Body of pancreas (tissue), 4 donors: ENCODE measurements at regions not wholly inside any gene's neighbourhood (a gene's known extent, or its start where the extent isn't known, plus 50 kb on each side); places are given as distances from the start of the nearest gene placed in this dataset.

ENCODE experiments used
- ATAC-seq: fragments of 150-250 bp; one replicate; pipeline ENCODE4 v1.9.1; 2016
- DNase-seq, 4 donors: peaks; one replicate each; pipeline ENCODE4 v3.0.0-alpha.2; 2019
- H3K27ac ChIP-seq, 4 donors: fragments of 200-600 bp; sonication (generic); 1 replicate in 3 of 4; 2 replicates in 1 of 4; pipeline versions ENCODE4 v1.5.1 to v1.6.1; 2016 to 2019; ENCODE audit warnings: mild to moderate bottlenecking in 1 of 4, mixed read lengths in 1 of 4, moderate library complexity in 1 of 4
- H3K27me3 ChIP-seq, 2 donors: fragments of 200-600 bp; sonication (generic); one replicate each; pipeline ENCODE4 v1.6.0; 2016; ENCODE audit warnings: mild to moderate bottlenecking in 1 of 2
- H3K36me3 ChIP-seq, 2 donors: fragments of 200-600 bp; sonication (generic); replicated peaks in 1 of 2; 2 replicates each; pipeline ENCODE4 v1.5.1; 2016; ENCODE audit warnings: low read depth in 2 of 2; ENCODE audit not compliant: insufficient read depth in 1 of 2
- H3K4me1 ChIP-seq: fragments of 200-600 bp; sonication (generic); one replicate; pipeline ENCODE4 v1.6.0; 2016
- H3K4me3 ChIP-seq, 2 donors: fragments of 200-600 bp; sonication (generic); 1 replicate in 1 of 2; 2 replicates in 1 of 2; pipeline ENCODE4 v1.5.1; 2016 to 2019
- H3K9me3 ChIP-seq, 3 donors: fragments of 200-600 bp; sonication (generic); 1 replicate in 2 of 3; 2 replicates in 1 of 3; pipeline ENCODE4 v1.5.1; 2016
- POLR2A ChIP-seq, 3 donors: fragments of 450-650 bp; IDR thresholded peaks; one replicate each; pipeline ENCODE4 v1.6.1; 2016; ENCODE audit warnings: antibody characterized with exemption in 3 of 3, mild to moderate bottlenecking in 2 of 3
- WGBS, 2 donors: methylation state at CpG; one replicate each; pipeline ENCODE4 v1.1.5; 2017; 5-methylcytosine and 5-hydroxymethylcytosine counted together
- intact Hi-C: fragments of 100-400 bp; cut with DNase I; formaldehyde crosslinking; loops from one replicate; pipeline ENCODE4 v1.15.1; 2023
- TF ChIP-seq, protein P1 (sequence below), 7 experiments: fragments of 450-650 bp in 4 of 7; fragments of 200-600 bp in 3 of 7; sonication (generic) in 3 of 7; IDR thresholded peaks; one replicate each; pipeline ENCODE4 v1.5.1; 2016 to 2019; ENCODE audit warnings: antibody characterized with exemption in 7 of 7

DNA sequence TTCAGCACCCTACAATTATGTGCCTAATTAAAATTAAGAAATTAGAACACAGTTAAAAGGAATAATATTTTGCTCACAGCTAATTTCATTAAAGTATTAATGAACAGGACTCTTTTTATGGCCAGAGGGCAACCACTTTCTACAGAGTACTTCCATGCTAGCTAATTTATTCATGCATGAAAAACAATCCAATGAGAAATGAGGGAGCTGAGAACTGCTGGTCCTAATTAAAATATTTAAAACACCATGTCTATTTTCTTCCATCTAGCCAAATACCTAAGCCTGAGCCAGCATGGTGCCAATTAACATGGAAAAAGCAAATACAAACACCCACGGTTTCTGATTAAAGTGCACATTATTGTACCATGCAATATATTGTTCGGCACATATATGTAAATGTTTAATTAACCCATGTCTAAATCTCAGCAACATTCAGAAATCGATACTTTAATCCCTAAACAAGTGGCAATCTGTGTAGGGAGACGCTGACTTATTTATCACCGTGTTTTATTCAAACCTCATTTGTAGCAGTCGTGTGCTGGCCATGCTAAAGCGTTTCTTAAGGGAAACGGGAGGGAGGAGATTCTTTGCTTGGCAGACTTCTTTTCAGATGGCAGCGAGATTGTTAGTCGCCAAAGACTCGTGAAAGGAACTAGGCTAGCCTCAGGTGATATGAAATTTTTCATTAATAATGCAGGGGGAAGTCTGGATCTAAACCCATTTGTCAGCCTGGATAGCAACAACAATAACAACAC, 193.5 kb downstream of the ANXA2 start:
- Histone ChIP-seq H3K27me3 (peaks cover 0 to 5% of the 10 kb centered on the region in 2 donors), H3K36me3 (no peaks in the 10 kb centered on the region), H3K4me3 (no peak overlapping the region), H3K9me3 (no peaks in the 10 kb centered on the region), H3K27ac (no peak overlapping the region), H3K4me1 (no peaks in the 10 kb centered on the region)
- no peak for TF ChIP-seq POLR2A (IDR thresholded peaks at IDR 0.05)
- TF ChIP-seq, protein P1, sequence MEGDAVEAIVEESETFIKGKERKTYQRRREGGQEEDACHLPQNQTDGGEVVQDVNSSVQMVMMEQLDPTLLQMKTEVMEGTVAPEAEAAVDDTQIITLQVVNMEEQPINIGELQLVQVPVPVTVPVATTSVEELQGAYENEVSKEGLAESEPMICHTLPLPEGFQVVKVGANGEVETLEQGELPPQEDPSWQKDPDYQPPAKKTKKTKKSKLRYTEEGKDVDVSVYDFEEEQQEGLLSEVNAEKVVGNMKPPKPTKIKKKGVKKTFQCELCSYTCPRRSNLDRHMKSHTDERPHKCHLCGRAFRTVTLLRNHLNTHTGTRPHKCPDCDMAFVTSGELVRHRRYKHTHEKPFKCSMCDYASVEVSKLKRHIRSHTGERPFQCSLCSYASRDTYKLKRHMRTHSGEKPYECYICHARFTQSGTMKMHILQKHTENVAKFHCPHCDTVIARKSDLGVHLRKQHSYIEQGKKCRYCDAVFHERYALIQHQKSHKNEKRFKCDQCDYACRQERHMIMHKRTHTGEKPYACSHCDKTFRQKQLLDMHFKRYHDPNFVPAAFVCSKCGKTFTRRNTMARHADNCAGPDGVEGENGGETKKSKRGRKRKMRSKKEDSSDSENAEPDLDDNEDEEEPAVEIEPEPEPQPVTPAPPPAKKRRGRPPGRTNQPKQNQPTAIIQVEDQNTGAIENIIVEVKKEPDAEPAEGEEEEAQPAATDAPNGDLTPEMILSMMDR (IDR thresholded peaks at IDR 0.05) = no peak
- DNase-seq (no peak), ATAC-seq (no peak)
- intact Hi-C loops = no loop called here
- WGBS, 2 donors = 53% methylated on average over 11 of the region's 11 CpGs

- DNase-seq (no peak), ATAC-seq (no peak)
- H3K27ac ChIP-seq = no peak overlapping the region
- peaks cover 0 to 5% of the 10 kb centered on the region in 2 donors for H3K27me3 ChIP-seq
- TF ChIP-seq, protein P1 (IDR thresholded peaks at IDR 0.05) = no peak
- TF ChIP-seq POLR2A (IDR thresholded peaks at IDR 0.05) = no peak
- no peaks in the 10 kb centered on the region for H3K4me1 ChIP-seq
- intact Hi-C loops = no loop called here
- no peak overlapping the region for H3K4me3 ChIP-seq
- 49 to 57% methylated on average over 4 of the region's 4 CpGs for WGBS, 2 donors
- no peaks in the 10 kb centered on the region for H3K36me3 ChIP-seq
- no peaks in the 10 kb centered on the region for H3K9me3 ChIP-seq
Observed at GRCh38 chr15:60208709-60209108, 189.1 kb downstream of the ANXA2 start.

GRCh38 chr15:60212536-60212935, 185.2 kb downstream of the ANXA2 start:
- intact Hi-C loops = no loop called here
- no peaks in the 10 kb centered on the region for H3K9me3 ChIP-seq
- H3K27me3 ChIP-seq = no peaks in the 10 kb centered on the region
- H3K27ac ChIP-seq = no peak overlapping the region
- no peak for TF ChIP-seq POLR2A (IDR thresholded peaks at IDR 0.05)
- TF ChIP-seq, protein P1 (IDR thresholded peaks at IDR 0.05) = no peak
- ATAC-seq (no peak), DNase-seq (no peak)
- no peak overlapping the region for H3K4me3 ChIP-seq
- WGBS, 2 donors = 44% methylated on average over 4 of the region's 4 CpGs
- H3K36me3 ChIP-seq = no peaks in the 10 kb centered on the region
- no peaks in the 10 kb centered on the region for H3K4me1 ChIP-seq

GRCh38 chr15:60213377-60214000, 184.3 kb downstream of the ANXA2 start:
- ATAC-seq (no peak), DNase-seq (no peak)
- intact Hi-C loops = no loop called here
- no peak overlapping the region for H3K27ac ChIP-seq
- H3K9me3 ChIP-seq = no peaks in the 10 kb centered on the region
- no peaks in the 10 kb centered on the region for H3K36me3 ChIP-seq
- WGBS, 2 donors = 35 to 48% methylated on average over 3 of the region's 3 CpGs
- H3K4me3 ChIP-seq = no peak overlapping the region
- no peaks in the 10 kb centered on the region for H3K4me1 ChIP-seq
- H3K27me3 ChIP-seq = no peaks in the 10 kb centered on the region
- no peak for TF ChIP-seq POLR2A (IDR thresholded peaks at IDR 0.05)
- TF ChIP-seq, protein P1 (IDR thresholded peaks at IDR 0.05) = no peak
